Lung (tissue), 11 donors: ENCODE measurements at regions not wholly inside any gene's neighbourhood (a gene's known extent, or its start where the extent isn't known, plus 50 kb on each side); places are given as distances from the start of the nearest gene placed in this dataset.

ENCODE experiments used
- ATAC-seq: fragments of 200-7000 bp; cut with Tn5 transposase; one replicate; pipeline ENCODE4 v1.9.1; 2020; ENCODE audit warnings: moderate number of reproducible peaks; ENCODE audit not compliant: insufficient read depth, low FRiP score
- DNase-seq, 3 donors: peaks; one replicate each; pipeline ENCODE4 v3.0.0-alpha.2; 2013 to 2017
- H3K27ac ChIP-seq, 2 donors: one replicate each; pipeline ENCODE4 v1.5.1; 2013; ENCODE audit warnings: mild to moderate bottlenecking in 2 of 2, moderate library complexity in 2 of 2, control low read depth in 1 of 2, inconsistent platforms in 1 of 2, low read depth in 1 of 2, low read length in 1 of 2
- H3K27me3 ChIP-seq, 3 donors: one replicate each; pipeline ENCODE4 v1.5.1; 2013; ENCODE audit warnings: low read length in 2 of 3; ENCODE audit not compliant: control insufficient read depth in 3 of 3, insufficient read depth in 3 of 3
- H3K36me3 ChIP-seq, 4 donors: one replicate each; pipeline ENCODE4 v1.5.1; 2013; ENCODE audit warnings: low read length in 4 of 4, mild to moderate bottlenecking in 1 of 4, moderate library complexity in 1 of 4; ENCODE audit not compliant: control insufficient read depth in 4 of 4, insufficient read depth in 4 of 4
- H3K4me1 ChIP-seq, 5 donors: one replicate each; pipeline ENCODE4 v1.5.1; 2013; ENCODE audit warnings: low read length in 5 of 5, mild to moderate bottlenecking in 2 of 5, moderate library complexity in 1 of 5; ENCODE audit not compliant: control insufficient read depth in 5 of 5, insufficient read depth in 5 of 5
- H3K4me3 ChIP-seq: one replicate; pipeline ENCODE4 v1.5.1; 2013; ENCODE audit warnings: mild to moderate bottlenecking, control low read depth, moderate library complexity
- H3K9ac ChIP-seq, 2 donors: one replicate each; pipeline ENCODE4 v1.5.1; 2013; ENCODE audit warnings: low read length in 2 of 2, control low read depth in 1 of 2; ENCODE audit not compliant: insufficient read depth in 1 of 2
- H3K9me3 ChIP-seq, 4 donors: one replicate each; pipeline ENCODE4 v1.5.1; 2013; ENCODE audit warnings: low read length in 3 of 4, mild to moderate bottlenecking in 1 of 4, moderate library complexity in 1 of 4; ENCODE audit not compliant: control insufficient read depth in 4 of 4, insufficient read depth in 3 of 4
- CTCF ChIP-seq: IDR thresholded peaks from 2 replicates; pipeline ENCODE4 v1.5.1; 2012; ENCODE audit warnings: mild to moderate bottlenecking; ENCODE audit errors: control extremely low read depth, extremely low read depth
- WGBS, 2 donors: extraction: QIAGEN DNeasy Blood & Tissue Kit; methylation state at CpG; one replicate each; pipeline ENCODE4 v1.1.7; 2013; 5-methylcytosine and 5-hydroxymethylcytosine counted together
- donor health status: control.
- donor health status: control.
- donor health status: Bipolar disorder and iron deficiency.
- donor health status: healthy.
- donor health status: DM: yes; HTN: yes; CAD: no.

- Histone ChIP-seq H3K9ac (no peak overlapping the region), H3K4me1 (peaks cover 0 to 7% (median 0%) of the 10 kb centered on the region in 5 donors), H3K27ac (no peak overlapping the region), H3K9me3 (no peaks in the 10 kb centered on the region), H3K4me3 (no peak overlapping the region), H3K36me3 (no peaks in the 10 kb centered on the region), H3K27me3 (no peaks in the 10 kb centered on the region)
- DNase-seq (no peak), ATAC-seq (no peak)
- 92 to 93% methylated on average over 3 of the region's 3 CpGs for WGBS, 2 donors
- no peak for TF ChIP-seq CTCF
These were observed 392.3 kb downstream of the FOXO1 start for GRCh38 chr13:40274103-40274502.

- Histone ChIP-seq H3K4me1 (peaks cover 0 to 7% (median 0%) of the 10 kb centered on the region in 5 donors), H3K4me3 (no peak overlapping the region), H3K9ac (no peak overlapping the region), H3K9me3 (no peaks in the 10 kb centered on the region), H3K27ac (no peak overlapping the region), H3K27me3 (no peaks in the 10 kb centered on the region), H3K36me3 (no peaks in the 10 kb centered on the region)
- no peak for TF ChIP-seq CTCF
- DNase-seq (no peak), ATAC-seq (no peak)
- WGBS, 2 donors, result 94 to 96% methylated on average over 4 of the region's 4 CpGs
These were observed 391.3 kb downstream of the FOXO1 start for GRCh38 chr13:40275155-40275554.

GRCh38 chr13:40275636-40276035 is 390.8 kb downstream of the FOXO1 start:
- Histone ChIP-seq H3K9me3 (no peaks in the 10 kb centered on the region), H3K27ac (no peak overlapping the region), H3K4me1 (peaks cover 0 to 5% (median 0%) of the 10 kb centered on the region in 5 donors), H3K27me3 (no peaks in the 10 kb centered on the region), H3K36me3 (no peaks in the 10 kb centered on the region), H3K9ac (no peak overlapping the region), H3K4me3 (no peak overlapping the region)
- TF ChIP-seq CTCF, result no peak
- 86 to 88% methylated on average over 3 of the region's 3 CpGs for WGBS, 2 donors
- no peak for DNase-seq
- ATAC-seq, result no peak

GRCh38 chr13:40283666-40284065 is 382.8 kb downstream of the FOXO1 start:
- Histone ChIP-seq H3K36me3 (no peaks in the 10 kb centered on the region), H3K9me3 (peaks cover 0 to 3% (median 0%) of the 10 kb centered on the region in 4 donors), H3K27me3 (no peaks in the 10 kb centered on the region), H3K9ac (no peak overlapping the region), H3K27ac (no peak overlapping the region), H3K4me1 (no peaks in the 10 kb centered on the region), H3K4me3 (no peak overlapping the region)
- TF ChIP-seq CTCF, result no peak
- ATAC-seq, result no peak
- peak in 1 of 3 donors; percentile 18 for DNase-seq
- 78 to 87% methylated on average over 3 of the region's 3 CpGs for WGBS, 2 donors
